Testis (tissue), 2 donors: ENCODE measurements at regions not wholly inside any gene's neighbourhood (a gene's known extent, or its start where the extent isn't known, plus 50 kb on each side); places are given as distances from the start of the nearest gene placed in this dataset.

Experiments used
- POLR2A ChIP-seq: fragments of 450-650 bp; IDR thresholded peaks from one replicate; pipeline ENCODE4 v1.6.1; 2017; ENCODE audit warnings: antibody characterized with exemption, mild to moderate bottlenecking, moderate library complexity
- TF ChIP-seq, protein P1 (sequence below), 3 experiments: fragments of 450-650 bp in 2 of 3; fragments of 200-600 bp in 1 of 3; sonication (generic) in 1 of 3; IDR thresholded peaks; one replicate each; pipeline ENCODE4 v1.5.1; 2016 to 2019; ENCODE audit warnings: antibody characterized with exemption in 3 of 3, mild to moderate bottlenecking in 2 of 3, moderate library complexity in 1 of 3

DNA sequence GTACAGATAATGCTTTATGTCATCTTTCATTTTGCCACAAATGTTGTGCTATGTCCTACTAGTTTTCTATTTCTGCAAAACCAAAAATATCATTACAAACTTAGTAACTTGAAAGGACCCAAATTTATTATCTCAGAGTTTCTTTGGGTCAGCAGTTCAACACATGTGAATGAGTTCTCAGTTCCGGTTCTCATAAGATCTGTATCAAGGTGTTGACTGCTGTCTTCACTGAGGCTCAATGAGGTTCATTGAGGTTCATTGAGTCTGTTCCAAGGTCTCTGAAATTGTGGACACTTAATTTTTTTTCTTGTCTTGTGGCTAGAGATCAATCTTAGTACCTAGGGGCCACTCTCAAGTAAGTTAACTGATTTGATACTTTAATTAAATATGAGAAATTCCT, 525.1 kb upstream of the BRINP3 start:
- TF ChIP-seq, protein P1, sequence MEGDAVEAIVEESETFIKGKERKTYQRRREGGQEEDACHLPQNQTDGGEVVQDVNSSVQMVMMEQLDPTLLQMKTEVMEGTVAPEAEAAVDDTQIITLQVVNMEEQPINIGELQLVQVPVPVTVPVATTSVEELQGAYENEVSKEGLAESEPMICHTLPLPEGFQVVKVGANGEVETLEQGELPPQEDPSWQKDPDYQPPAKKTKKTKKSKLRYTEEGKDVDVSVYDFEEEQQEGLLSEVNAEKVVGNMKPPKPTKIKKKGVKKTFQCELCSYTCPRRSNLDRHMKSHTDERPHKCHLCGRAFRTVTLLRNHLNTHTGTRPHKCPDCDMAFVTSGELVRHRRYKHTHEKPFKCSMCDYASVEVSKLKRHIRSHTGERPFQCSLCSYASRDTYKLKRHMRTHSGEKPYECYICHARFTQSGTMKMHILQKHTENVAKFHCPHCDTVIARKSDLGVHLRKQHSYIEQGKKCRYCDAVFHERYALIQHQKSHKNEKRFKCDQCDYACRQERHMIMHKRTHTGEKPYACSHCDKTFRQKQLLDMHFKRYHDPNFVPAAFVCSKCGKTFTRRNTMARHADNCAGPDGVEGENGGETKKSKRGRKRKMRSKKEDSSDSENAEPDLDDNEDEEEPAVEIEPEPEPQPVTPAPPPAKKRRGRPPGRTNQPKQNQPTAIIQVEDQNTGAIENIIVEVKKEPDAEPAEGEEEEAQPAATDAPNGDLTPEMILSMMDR (IDR thresholded peaks at IDR 0.05) = no peak
- no peak for TF ChIP-seq POLR2A
